Loucy (cell line): ENCODE measurements at regions not wholly inside any gene's neighbourhood (a gene's known extent, or its start where the extent isn't known, plus 50 kb on each side); places are given as distances from the start of the nearest gene placed in this dataset.

ENCODE experiments used
- H2AFZ ChIP-seq: fragments of 200-600 bp; sonication (generic); 2 replicates; pipeline ENCODE4 v1.6.0; 2016; ENCODE audit warnings: antibody characterized with exemption, mild to moderate bottlenecking, low read length, moderate library complexity
- H3F3A ChIP-seq: fragments of 200-600 bp; 2 replicates; pipeline ENCODE4 v1.6.0; 2016; ENCODE audit warnings: antibody characterized with exemption, low read depth, mild to moderate bottlenecking
- H3K27me3 ChIP-seq: fragments of 200-600 bp; sonication (generic); 2 replicates; pipeline ENCODE4 v1.6.1; 2014; ENCODE audit warnings: low read length, mild to moderate bottlenecking; ENCODE audit not compliant: insufficient read depth, poor library complexity, severe bottlenecking
- H3K36me3 ChIP-seq: fragments of 200-600 bp; sonication (generic); 2 replicates; pipeline ENCODE4 v1.6.1; 2016; ENCODE audit warnings: low read length; ENCODE audit not compliant: insufficient read depth
- H3K4me1 ChIP-seq: fragments of 200-600 bp; sonication (generic); 2 replicates; pipeline ENCODE4 v1.5.1; 2014; ENCODE audit warnings: low read length, mild to moderate bottlenecking; ENCODE audit not compliant: insufficient read depth, poor library complexity, severe bottlenecking
- H3K4me2 ChIP-seq: fragments of 200-600 bp; sonication (generic); 2 replicates; pipeline ENCODE4 v1.6.0; 2014; ENCODE audit warnings: antibody characterized with exemption, low read length, low read depth, mild to moderate bottlenecking; ENCODE audit not compliant: poor library complexity, severe bottlenecking
- H3K4me3 ChIP-seq: fragments of 200-600 bp; sonication (generic); 2 replicates; pipeline ENCODE4 v1.5.1; 2014; ENCODE audit warnings: low read length, mild to moderate bottlenecking, mixed read lengths; ENCODE audit not compliant: poor library complexity, severe bottlenecking
- H3K79me2 ChIP-seq: fragments of 200-600 bp; sonication (generic); 2 replicates; pipeline ENCODE4 v1.6.1; 2014; ENCODE audit warnings: low read length; ENCODE audit not compliant: insufficient read depth
- H3K9ac ChIP-seq: fragments of 200-600 bp; sonication (generic); 2 replicates; pipeline ENCODE4 v1.6.0; 2014; ENCODE audit warnings: mild to moderate bottlenecking, low read depth, low read length, moderate library complexity; ENCODE audit not compliant: poor library complexity, severe bottlenecking
- H3K9me2 ChIP-seq: fragments of 200-600 bp; sonication (generic); replicated peaks from 2 replicates; pipeline ENCODE4 v1.6.1; 2016; ENCODE audit warnings: low read depth, low read length, mixed read lengths
- H3K9me3 ChIP-seq: fragments of 200-600 bp; sonication (generic); 2 replicates; pipeline ENCODE4 v1.6.1; 2014; ENCODE audit warnings: mild to moderate bottlenecking, antibody characterized with exemption, low read length, low read depth; ENCODE audit not compliant: insufficient read depth
- H4K20me1 ChIP-seq: fragments of 200-600 bp; sonication (generic); 2 replicates; pipeline ENCODE4 v1.6.0; 2014; ENCODE audit warnings: antibody characterized with exemption, low read length, mild to moderate bottlenecking; ENCODE audit not compliant: insufficient read depth, poor library complexity, severe bottlenecking
- CTCF ChIP-seq: fragments of 200-600 bp; sonication (generic); conservative IDR thresholded peaks from 2 replicates; pipeline ENCODE4 v1.5.1; 2014; ENCODE audit warnings: mild to moderate bottlenecking, antibody characterized with exemption, low read length
- EZH2phosphoT487 ChIP-seq: fragments of 200-600 bp; IDR thresholded peaks from 2 replicates; pipeline ENCODE4 v1.6.1; 2018; ENCODE audit warnings: antibody characterized with exemption, mild to moderate bottlenecking, moderate library complexity, borderline replicate concordance

- H3K9me3 ChIP-seq = no peaks in the 10 kb centered on the region
- H3K9me2 ChIP-seq = no peaks in the 10 kb centered on the region
- no peaks in the 10 kb centered on the region for H3F3A ChIP-seq
- no peak overlapping the region for H3K4me2 ChIP-seq
- no peaks in the 10 kb centered on the region for H3K4me1 ChIP-seq
- no peak overlapping the region for H2AFZ ChIP-seq
- H3K9ac ChIP-seq = no peak overlapping the region
- no peak overlapping the region for H3K4me3 ChIP-seq
- no peaks in the 10 kb centered on the region for H3K27me3 ChIP-seq
- H3K79me2 ChIP-seq = no peaks in the 10 kb centered on the region
- TF ChIP-seq EZH2phosphoT487 (no peak), CTCF (no peak)
- no peaks in the 10 kb centered on the region for H3K36me3 ChIP-seq
- no peaks in the 10 kb centered on the region for H4K20me1 ChIP-seq
These were observed 1444.3 kb downstream of the AACS start for GRCh38 chr12:126509572-126509971.

- H4K20me1 ChIP-seq = no peaks in the 10 kb centered on the region
- no peaks in the 10 kb centered on the region for H3K4me1 ChIP-seq
- no peaks in the 10 kb centered on the region for H3K9me2 ChIP-seq
- H3K27me3 ChIP-seq = no peaks in the 10 kb centered on the region
- H3F3A ChIP-seq = no peaks in the 10 kb centered on the region
- H3K36me3 ChIP-seq = no peaks in the 10 kb centered on the region
- H3K9ac ChIP-seq = no peak overlapping the region
- TF ChIP-seq EZH2phosphoT487 (no peak), CTCF (no peak)
- no peak overlapping the region for H3K4me3 ChIP-seq
- no peak overlapping the region for H3K4me2 ChIP-seq
- no peak overlapping the region for H2AFZ ChIP-seq
- H3K79me2 ChIP-seq = no peaks in the 10 kb centered on the region
- H3K9me3 ChIP-seq = no peaks in the 10 kb centered on the region
These were observed 1445.4 kb downstream of the AACS start for GRCh38 chr12:126510630-126511029.

GRCh38 chr12:126512916-126513913 is 1448.0 kb downstream of the AACS start:
- H3K36me3 ChIP-seq = no peaks in the 10 kb centered on the region
- H2AFZ ChIP-seq = no peak overlapping the region
- no peaks in the 10 kb centered on the region for H3K9me3 ChIP-seq
- no peak overlapping the region for H3K9ac ChIP-seq
- TF ChIP-seq EZH2phosphoT487 (no peak), CTCF (no peak)
- H3K79me2 ChIP-seq = no peaks in the 10 kb centered on the region
- H3K9me2 ChIP-seq = no peaks in the 10 kb centered on the region
- H3K4me2 ChIP-seq = no peak overlapping the region
- no peaks in the 10 kb centered on the region for H3F3A ChIP-seq
- H3K4me3 ChIP-seq = no peak overlapping the region
- no peaks in the 10 kb centered on the region for H4K20me1 ChIP-seq
- no peaks in the 10 kb centered on the region for H3K4me1 ChIP-seq
- no peaks in the 10 kb centered on the region for H3K27me3 ChIP-seq
